HCT116 (cell line): ENCODE measurements at regions not wholly inside any gene's neighbourhood (a gene's known extent, or its start where the extent isn't known, plus 50 kb on each side); places are given as distances from the start of the nearest gene placed in this dataset.

Experiments
- ATAC-seq: fragments of 200-7000 bp; cut with Tn5 transposase; 2 replicates; pipeline ENCODE4 v1.9.1; 2020; ENCODE audit warnings: mild to moderate bottlenecking, moderate library complexity
- BruUV-seq: library from RNA; stranded (reverse); fragments of 400-500 nt; replicated peaks from 2 replicates; lab custom pipeline; 2021; lab: Mats Ljungman, UMichigan
- CTCF ChIA-PET: fragments of 300-600 bp; sonication (Branson Sonifier 250); formaldehyde crosslinking; loops from one replicate; lab custom pipeline; 2021; ENCODE audit warnings: antibody characterized with exemption; lab: Charles Lee
- POLR2A ChIA-PET: fragments of 300-600, 350-600 bp; sonication (Branson Sonifier 250); formaldehyde crosslinking; loops from one replicate; lab custom pipeline; 2021; ENCODE audit warnings: antibody characterized with exemption; lab: Charles Lee
- RAD21 ChIA-PET, 2 experiments: fragments of 300-600 bp; sonication (Branson Sonifier 250); formaldehyde crosslinking; loops; one replicate each; lab custom pipeline; 2023; ENCODE audit warnings: low total read pairs in 2 of 2; ENCODE audit not compliant: uncharacterized antibody in 2 of 2, unreplicated experiment in 2 of 2, low non-redundant PET in 1 of 2; lab: Charles Lee
- DNase-seq: peaks from one replicate; pipeline ENCODE4 v3.0.0-alpha.2; 2010; ENCODE audit warnings: low read depth, low spot score
- H2AFZ ChIP-seq: fragments of 200-600 bp; shearing (Covaris generic), sonication (generic); 2 replicates; pipeline ENCODE4 v1.6.1; 2017; ENCODE audit warnings: low read depth, mixed run types, mixed read lengths, antibody characterized with exemption, low read length; ENCODE audit not compliant: poor library complexity, severe bottlenecking
- H3K27ac ChIP-seq: 2 replicates; pipeline ENCODE4 v1.5.1; 2012; ENCODE audit warnings: low read depth, low read length
- H3K27me3 ChIP-seq: fragments of 200-600 bp; sonication (generic); 2 replicates; pipeline ENCODE4 v1.6.1; 2016; ENCODE audit warnings: mixed run types, low read length, mixed read lengths; ENCODE audit not compliant: insufficient read depth
- H3K36me3 ChIP-seq, 2 experiments: fragments of 200-500 bp in 1 of 2; fragments of 200-600 bp in 1 of 2; sonication (Bioruptor generic) in 1 of 2; sonication (generic) in 1 of 2; 2 replicates each; pipeline versions ENCODE4 v1.5.1 to v1.6.1; 2014 to 2016; ENCODE audit warnings: low read length in 2 of 2, inconsistent platforms in 1 of 2, mixed read lengths in 1 of 2, mixed run types in 1 of 2; ENCODE audit not compliant: insufficient read depth in 2 of 2, control insufficient read depth in 1 of 2
- H3K4me1 ChIP-seq, 2 experiments: fragments of 200-600 bp in 1 of 2; sonication (generic) in 1 of 2; 2 replicates each; pipeline versions ENCODE4 v1.5.1 to v1.6.1; 2012 to 2017; ENCODE audit warnings: low read length in 2 of 2, inconsistent platforms in 1 of 2, mild to moderate bottlenecking in 1 of 2, mixed read lengths in 1 of 2, mixed run types in 1 of 2, moderate library complexity in 1 of 2; ENCODE audit not compliant: insufficient read depth in 2 of 2, control insufficient read depth in 1 of 2
- H3K4me2 ChIP-seq: fragments of 200-600 bp; sonication (generic); 2 replicates; pipeline ENCODE4 v1.6.1; 2017; ENCODE audit warnings: mixed run types, low read length, mixed read lengths
- H3K4me3 ChIP-seq, 2 experiments: fragments of 200-600 bp in 1 of 2; sonication (generic) in 1 of 2; replicated peaks in 1 of 2; 2 replicates each; pipeline ENCODE4 v1.5.1; 2011 to 2016; ENCODE audit warnings: low read length in 2 of 2, control low read depth in 1 of 2, low read depth in 1 of 2, mild to moderate bottlenecking in 1 of 2, mixed read lengths in 1 of 2, mixed run types in 1 of 2
- H3K79me2 ChIP-seq: fragments of 200-600 bp; sonication (generic); 2 replicates; pipeline ENCODE4 v1.6.1; 2017; ENCODE audit warnings: mild to moderate bottlenecking, mixed run types, low read length, moderate library complexity, mixed read lengths; ENCODE audit not compliant: insufficient read depth
- H3K9ac ChIP-seq: fragments of 200-600 bp; sonication (generic); 2 replicates; pipeline ENCODE4 v1.6.1; 2016; ENCODE audit warnings: low read length, mixed read lengths
- H3K9me2 ChIP-seq: fragments of 200-600 bp; sonication (generic), shearing (Covaris generic); 2 replicates; pipeline ENCODE4 v1.6.1; 2017; ENCODE audit warnings: mixed run types, mild to moderate bottlenecking, moderate library complexity; ENCODE audit not compliant: insufficient read depth
- H3K9me3 ChIP-seq, 2 experiments: fragments of 200-500 bp in 1 of 2; fragments of 200-600 bp in 1 of 2; sonication (Bioruptor generic) in 1 of 2; sonication (generic) in 1 of 2; 2 replicates each; pipeline ENCODE4 v1.6.1; 2014 to 2017; ENCODE audit warnings: low read length in 2 of 2, mixed read lengths in 2 of 2, inconsistent platforms in 1 of 2, low read depth in 1 of 2, mild to moderate bottlenecking in 1 of 2, mixed run types in 1 of 2, moderate library complexity in 1 of 2; ENCODE audit not compliant: control insufficient read depth in 1 of 2, insufficient read depth in 1 of 2
- H4K20me1 ChIP-seq: fragments of 200-600 bp; sonication (generic), shearing (Covaris generic); 2 replicates; pipeline ENCODE4 v1.6.1; 2017; ENCODE audit warnings: mixed run types, mild to moderate bottlenecking, moderate library complexity; ENCODE audit not compliant: insufficient read depth
- CEBPB ChIP-seq: IDR thresholded peaks from 2 replicates; pipeline ENCODE4 v1.6.1; 2012; ENCODE audit warnings: low read depth
- EZH2phosphoT487 ChIP-seq: fragments of 200-600 bp; IDR thresholded peaks from 2 replicates; pipeline ENCODE4 v1.6.1; 2018; ENCODE audit warnings: antibody characterized with exemption, borderline replicate concordance
- POLR2A ChIP-seq: IDR thresholded peaks from 2 replicates; pipeline ENCODE4 v1.7.0; 2011; ENCODE audit warnings: borderline replicate concordance; ENCODE audit not compliant: insufficient read depth, insufficient read length; ENCODE audit errors: extremely low read depth
- SP1 ChIP-seq: IDR thresholded peaks from 2 replicates; pipeline ENCODE4 v1.6.1; 2012; ENCODE audit warnings: low read depth
- YY1 ChIP-seq: IDR thresholded peaks from 2 replicates; pipeline ENCODE4 v1.6.1; 2011; ENCODE audit warnings: low read length, low read depth, moderate library complexity, mild to moderate bottlenecking; ENCODE audit not compliant: insufficient replicate concordance; ENCODE audit errors: extremely low read depth
- ZNF274 ChIP-seq: fragments of 200-500 bp; sonication (Bioruptor generic); IDR thresholded peaks from 2 replicates; pipeline ENCODE4 v1.6.1; 2014; ENCODE audit warnings: mild to moderate bottlenecking, low read depth, low read length, inconsistent platforms
- intact Hi-C: fragments of 100-400 bp; cut with micrococcal nuclease; formaldehyde crosslinking; loops from 2 replicates; pipeline ENCODE4 v1.10.0; 2022
- TF ChIP-seq, protein P1 (sequence below): IDR thresholded peaks from 2 replicates; pipeline ENCODE4 v1.6.1; 2012; ENCODE audit warnings: low read depth

DNA sequence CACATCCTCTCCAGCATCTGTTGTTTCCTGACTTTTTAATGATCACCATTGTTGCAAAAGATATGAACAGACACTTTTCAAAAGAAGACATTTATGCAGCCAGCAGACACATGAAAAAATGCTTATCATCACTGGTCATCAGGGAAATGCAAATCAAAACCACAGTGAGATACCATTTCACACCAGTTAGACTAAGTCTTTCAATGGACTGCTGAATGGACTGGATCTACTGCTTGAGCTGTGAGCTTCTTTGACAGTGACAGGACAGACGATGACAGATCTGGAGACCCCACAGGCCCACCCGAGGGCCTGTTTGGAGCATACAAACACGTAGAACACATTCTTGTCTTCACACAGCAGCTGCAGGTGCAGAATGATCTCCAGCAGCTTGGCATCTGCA, 266.1 kb upstream of the RIOK2 start (continued):
- TF ChIP-seq, protein P1, sequence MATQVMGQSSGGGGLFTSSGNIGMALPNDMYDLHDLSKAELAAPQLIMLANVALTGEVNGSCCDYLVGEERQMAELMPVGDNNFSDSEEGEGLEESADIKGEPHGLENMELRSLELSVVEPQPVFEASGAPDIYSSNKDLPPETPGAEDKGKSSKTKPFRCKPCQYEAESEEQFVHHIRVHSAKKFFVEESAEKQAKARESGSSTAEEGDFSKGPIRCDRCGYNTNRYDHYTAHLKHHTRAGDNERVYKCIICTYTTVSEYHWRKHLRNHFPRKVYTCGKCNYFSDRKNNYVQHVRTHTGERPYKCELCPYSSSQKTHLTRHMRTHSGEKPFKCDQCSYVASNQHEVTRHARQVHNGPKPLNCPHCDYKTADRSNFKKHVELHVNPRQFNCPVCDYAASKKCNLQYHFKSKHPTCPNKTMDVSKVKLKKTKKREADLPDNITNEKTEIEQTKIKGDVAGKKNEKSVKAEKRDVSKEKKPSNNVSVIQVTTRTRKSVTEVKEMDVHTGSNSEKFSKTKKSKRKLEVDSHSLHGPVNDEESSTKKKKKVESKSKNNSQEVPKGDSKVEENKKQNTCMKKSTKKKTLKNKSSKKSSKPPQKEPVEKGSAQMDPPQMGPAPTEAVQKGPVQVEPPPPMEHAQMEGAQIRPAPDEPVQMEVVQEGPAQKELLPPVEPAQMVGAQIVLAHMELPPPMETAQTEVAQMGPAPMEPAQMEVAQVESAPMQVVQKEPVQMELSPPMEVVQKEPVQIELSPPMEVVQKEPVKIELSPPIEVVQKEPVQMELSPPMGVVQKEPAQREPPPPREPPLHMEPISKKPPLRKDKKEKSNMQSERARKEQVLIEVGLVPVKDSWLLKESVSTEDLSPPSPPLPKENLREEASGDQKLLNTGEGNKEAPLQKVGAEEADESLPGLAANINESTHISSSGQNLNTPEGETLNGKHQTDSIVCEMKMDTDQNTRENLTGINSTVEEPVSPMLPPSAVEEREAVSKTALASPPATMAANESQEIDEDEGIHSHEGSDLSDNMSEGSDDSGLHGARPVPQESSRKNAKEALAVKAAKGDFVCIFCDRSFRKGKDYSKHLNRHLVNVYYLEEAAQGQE: no peak
- TF ChIP-seq SP1 (no peak), ZNF274 (no peak), CEBPB (no peak)

DNA sequence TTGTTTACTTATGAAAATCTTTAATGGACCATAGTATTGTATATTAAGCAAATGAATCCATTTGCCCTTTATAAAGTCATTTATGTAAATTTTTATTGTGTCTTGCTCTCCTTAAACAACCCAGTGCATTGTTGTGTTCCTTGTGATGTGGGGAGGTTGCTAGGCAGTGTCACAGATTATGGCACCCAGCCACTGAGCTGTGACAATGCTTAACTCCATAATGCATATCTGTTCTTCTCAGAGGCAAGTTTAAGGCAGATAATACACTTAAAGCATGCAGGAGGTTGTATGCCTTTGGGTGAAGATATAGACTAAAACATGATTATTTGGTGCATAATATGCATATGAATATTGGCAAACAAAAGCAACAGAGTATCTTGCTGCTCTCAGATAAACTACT, 269.6 kb upstream of the RIOK2 start:
- no peak for ATAC-seq
- Histone ChIP-seq H3K9me3 (no peaks in the 10 kb centered on the region), H3K9ac (no peak overlapping the region), H3K4me3 (no peak overlapping the region), H3K9me2 (no peaks in the 10 kb centered on the region), H3K4me2 (no peak overlapping the region), H3K36me3 (no peaks in the 10 kb centered on the region; a peak in 1 of 4 replicates), H3K27ac (no peak overlapping the region), H4K20me1 (no peaks in the 10 kb centered on the region), H2AFZ (no peak overlapping the region), H3K79me2 (no peaks in the 10 kb centered on the region), H3K27me3 (no peaks in the 10 kb centered on the region), H3K4me1 (no peaks in the 10 kb centered on the region)
- TF ChIP-seq EZH2phosphoT487 (no peak), YY1 (no peak), POLR2A (no peak)
- CTCF ChIA-PET: no interaction called here
- no peak for DNase-seq
- RAD21 ChIA-PET: no interaction called here
- no TSS peak for BruUV-seq
- POLR2A ChIA-PET: no interaction called here
- intact Hi-C loops: no loop called here
